Common myeloid progenitor, CD34-positive (primary cell): ENCODE measurements at regions not wholly inside any gene's neighbourhood (a gene's known extent, or its start where the extent isn't known, plus 50 kb on each side); places are given as distances from the start of the nearest gene placed in this dataset.
"Not testable (repeated sequence)": the region's sequence is repeated elsewhere in the genome, so short reads cannot be mapped to it uniquely, and the experiment has no call there.

ENCODE experiments used
- CTCF ChIA-PET: fragments of 350-600 bp; sonication (Branson Sonifier 250); formaldehyde crosslinking; loops from one replicate; lab custom pipeline; 2021; ENCODE audit warnings: antibody characterized with exemption; lab: Charles Lee
- POLR2A ChIA-PET: fragments of 350-600 bp; sonication (Branson Sonifier 250); formaldehyde crosslinking; loops from one replicate; lab custom pipeline; 2021; ENCODE audit warnings: antibody characterized with exemption; lab: Charles Lee
- DNase-seq, 3 donors: peaks; one replicate each; pipeline versions ENCODE4 v3.0.0 to v3.0.0-alpha.2; 2013
- H3K27ac ChIP-seq, 2 experiments: 1 replicate in 1 of 2; 2 replicates in 1 of 2; pipeline ENCODE4 v1.7.0; 2013; ENCODE audit warnings: inconsistent platforms in 2 of 2, low read length in 2 of 2, mild to moderate bottlenecking in 2 of 2, low read depth in 1 of 2, moderate library complexity in 1 of 2; ENCODE audit not compliant: severe bottlenecking in 2 of 2, insufficient read depth in 1 of 2, poor library complexity in 1 of 2
- H3K27me3 ChIP-seq, 5 experiments: replicated peaks in 2 of 5; 1 replicate in 3 of 5; 2 replicates in 2 of 5; pipeline versions ENCODE4 v1.6.1 to v1.7.0; 2013; ENCODE audit warnings: low read length in 4 of 5, mild to moderate bottlenecking in 2 of 5, moderate library complexity in 2 of 5, inconsistent platforms in 1 of 5; ENCODE audit not compliant: insufficient read depth in 5 of 5, control insufficient read depth in 4 of 5
- H3K36me3 ChIP-seq, 4 experiments: 1 replicate in 2 of 4; 2 replicates in 2 of 4; pipeline versions ENCODE4 v1.6.1 to v1.7.0; 2013; ENCODE audit warnings: low read length in 3 of 4, control low read depth in 1 of 4, mild to moderate bottlenecking in 1 of 4; ENCODE audit not compliant: control insufficient read depth in 4 of 4, insufficient read depth in 4 of 4
- H3K4me1 ChIP-seq, 4 experiments: 1 replicate in 3 of 4; 2 replicates in 1 of 4; pipeline versions ENCODE4 v1.6.1 to v1.7.1; 2013; ENCODE audit warnings: low read length in 3 of 4, mild to moderate bottlenecking in 3 of 4, control low read depth in 1 of 4, inconsistent platforms in 1 of 4, moderate library complexity in 1 of 4; ENCODE audit not compliant: control insufficient read depth in 4 of 4, insufficient read depth in 4 of 4; ENCODE audit errors: control extremely low read depth in 1 of 4
- H3K4me3 ChIP-seq, 7 experiments: 1 replicate in 4 of 7; 2 replicates in 3 of 7; pipeline versions ENCODE4 v1.5.1 to v1.7.0; 2013; ENCODE audit warnings: mild to moderate bottlenecking in 7 of 7, low read length in 6 of 7, moderate library complexity in 6 of 7, inconsistent platforms in 2 of 7, low read depth in 2 of 7, control low read depth in 1 of 7; ENCODE audit not compliant: insufficient read depth in 4 of 7, control insufficient read depth in 1 of 7; ENCODE audit errors: extremely low read depth in 1 of 7
- H3K9me3 ChIP-seq, 5 experiments: 1 replicate in 4 of 5; 2 replicates in 1 of 5; pipeline versions ENCODE4 v1.6.1 to v1.7.1; 2013; ENCODE audit warnings: low read length in 4 of 5, mild to moderate bottlenecking in 2 of 5, inconsistent platforms in 1 of 5, low read depth in 1 of 5, moderate library complexity in 1 of 5; ENCODE audit not compliant: control insufficient read depth in 4 of 5, insufficient read depth in 2 of 5; ENCODE audit errors: control extremely low read depth in 1 of 5
- WGBS: methylation state at CpG from one replicate; pipeline ENCODE4 v1.1.5; 2013; ENCODE audit not compliant: insufficient coverage; 5-methylcytosine and 5-hydroxymethylcytosine counted together

DNA sequence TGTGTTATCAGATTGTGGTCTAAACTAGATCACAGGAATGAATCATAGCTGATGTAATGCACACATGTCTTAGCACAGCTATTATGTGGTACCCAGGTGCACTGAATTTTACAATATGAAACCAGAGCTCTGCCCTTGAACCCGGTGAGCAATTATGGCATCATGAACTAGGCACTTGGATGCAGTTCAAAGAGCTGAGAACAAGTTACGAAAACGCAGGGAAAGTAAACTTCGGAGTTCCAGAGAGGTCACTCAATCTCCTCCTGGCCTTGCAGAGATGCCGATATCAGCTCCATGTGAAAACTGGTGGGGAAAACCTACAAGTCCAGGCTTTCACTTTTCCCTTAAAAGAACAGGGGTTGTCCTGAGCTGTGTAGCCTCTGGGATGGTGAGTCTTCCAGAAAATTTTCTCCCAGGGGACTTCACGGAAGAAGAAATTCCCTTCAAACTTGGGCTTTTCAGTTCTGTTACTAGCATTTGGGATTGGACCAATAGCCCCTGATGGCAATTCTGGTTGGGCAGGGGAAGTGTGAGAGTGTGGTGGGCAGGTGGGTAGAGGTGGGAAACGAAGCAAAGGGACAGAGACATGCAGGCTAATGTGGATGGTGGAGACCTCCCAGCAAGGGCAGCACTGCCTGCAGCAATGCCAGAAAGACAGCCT, 71.1 kb upstream of the SH3BP4 start:
- H3K4me3 ChIP-seq, result no peak overlapping the region
- DNase-seq, result no peak
- peaks cover 0 to 2% (median 0%) of the 10 kb centered on the region in 5 experiments for H3K9me3 ChIP-seq
- H3K27me3 ChIP-seq, result no peaks in the 10 kb centered on the region
- H3K4me1 ChIP-seq, result no peaks in the 10 kb centered on the region
- ChIA-PET CTCF (interaction anchor here (0.8 to 1.4 kb wide), 5 partner anchors 18 to 335 kb away, joined by 3 read pairs; no protein-coding TSS in a partner anchor), POLR2A (no interaction called here)
- no peaks in the 10 kb centered on the region for H3K36me3 ChIP-seq
- no peak overlapping the region for H3K27ac ChIP-seq
- 98% methylated on average over 7 of the region's 7 CpGs for WGBS

- DNase-seq, result no peak
- H3K36me3 ChIP-seq, result no peaks in the 10 kb centered on the region
- no peak overlapping the region for H3K27ac ChIP-seq
- WGBS, result 96% methylated on average over 5 of the region's 5 CpGs
- H3K4me1 ChIP-seq, result no peaks in the 10 kb centered on the region
- ChIA-PET CTCF (interaction anchor here (0.8 to 1.4 kb wide), 5 partner anchors 16 to 334 kb away, joined by 3 read pairs; no protein-coding TSS in a partner anchor), POLR2A (no interaction called here)
- H3K27me3 ChIP-seq, result no peaks in the 10 kb centered on the region
- H3K9me3 ChIP-seq, result peaks cover 0 to 2% (median 0%) of the 10 kb centered on the region in 5 experiments
- H3K4me3 ChIP-seq, result no peak overlapping the region
Observed at GRCh38 chr2:234879671-234880455, 72.0 kb upstream of the SH3BP4 start.

DNA sequence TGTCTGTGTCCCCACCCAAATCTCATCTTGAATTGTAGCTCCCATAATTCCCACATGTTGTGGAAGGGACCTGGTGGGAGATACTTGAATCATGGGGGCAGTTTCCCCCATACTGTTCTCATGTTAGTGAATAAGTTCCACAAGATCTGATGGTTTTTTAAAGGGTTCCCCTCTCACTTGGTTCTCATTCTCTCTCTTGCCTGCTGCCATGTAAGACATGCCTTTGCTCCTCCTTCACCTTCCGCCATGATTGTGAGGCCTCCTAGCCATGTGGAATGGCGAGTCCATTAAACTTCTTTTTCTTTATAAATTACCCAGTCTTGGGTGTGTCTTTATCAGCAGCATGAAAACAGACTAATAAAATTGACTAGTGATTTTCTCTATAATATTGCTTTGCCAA, 75.2 kb upstream of the SH3BP4 start:
- H3K9me3 ChIP-seq, H3K36me3 ChIP-seq, H3K27me3 ChIP-seq, CTCF ChIA-PET, DNase-seq, H3K4me1 ChIP-seq, H3K27ac ChIP-seq, POLR2A ChIA-PET, H3K4me3 ChIP-seq: not testable (repeated sequence)
- 89% methylated on average over 1 of the region's 2 CpGs for WGBS

- Histone ChIP-seq H3K4me3 (no peak overlapping the region), H3K27me3 (no peaks in the 10 kb centered on the region), H3K27ac (no peak overlapping the region), H3K9me3 (peaks cover 0 to 2% (median 0%) of the 10 kb centered on the region in 5 experiments), H3K36me3 (no peaks in the 10 kb centered on the region), H3K4me1 (no peaks in the 10 kb centered on the region)
- WGBS, result 79% methylated on average over 7 of the region's 10 CpGs
- DNase-seq, result no peak
- CTCF ChIA-PET, result no interaction called here
- POLR2A ChIA-PET, result no interaction called here
Observed at GRCh38 chr2:234874347-234875046, 77.3 kb upstream of the SH3BP4 start.

- WGBS, result 81% methylated on average over 6 of the region's 6 CpGs
- Histone ChIP-seq H3K27me3 (no peaks in the 10 kb centered on the region), H3K9me3 (peaks cover 0 to 2% (median 0%) of the 10 kb centered on the region in 5 experiments), H3K4me1 (no peaks in the 10 kb centered on the region), H3K36me3 (no peaks in the 10 kb centered on the region), H3K27ac (no peak overlapping the region), H3K4me3 (no peak overlapping the region)
- CTCF ChIA-PET, result no interaction called here
- POLR2A ChIA-PET, result no interaction called here
- no peak for DNase-seq
Observed at GRCh38 chr2:234873828-234874173, 78.0 kb upstream of the SH3BP4 start.

GRCh38 chr2:234873103-234873827, 78.6 kb upstream of the SH3BP4 start:
- H3K4me1 ChIP-seq, result no peaks in the 10 kb centered on the region
- peaks cover 0 to 2% (median 0%) of the 10 kb centered on the region in 5 experiments for H3K9me3 ChIP-seq
- CTCF ChIA-PET, result no interaction called here
- H3K4me3 ChIP-seq, result no peak overlapping the region
- 98% methylated on average over 10 of the region's 14 CpGs for WGBS
- DNase-seq, result no peak
- no peaks in the 10 kb centered on the region for H3K27me3 ChIP-seq
- POLR2A ChIA-PET, result no interaction called here
- H3K36me3 ChIP-seq, result no peaks in the 10 kb centered on the region
- no peak overlapping the region for H3K27ac ChIP-seq
